ENCODE measurements at regions not wholly inside any gene's neighbourhood (a gene's known extent, or its start where the extent isn't known, plus 50 kb on each side); places are given as distances from the start of the nearest gene placed in this dataset.

DNA sequence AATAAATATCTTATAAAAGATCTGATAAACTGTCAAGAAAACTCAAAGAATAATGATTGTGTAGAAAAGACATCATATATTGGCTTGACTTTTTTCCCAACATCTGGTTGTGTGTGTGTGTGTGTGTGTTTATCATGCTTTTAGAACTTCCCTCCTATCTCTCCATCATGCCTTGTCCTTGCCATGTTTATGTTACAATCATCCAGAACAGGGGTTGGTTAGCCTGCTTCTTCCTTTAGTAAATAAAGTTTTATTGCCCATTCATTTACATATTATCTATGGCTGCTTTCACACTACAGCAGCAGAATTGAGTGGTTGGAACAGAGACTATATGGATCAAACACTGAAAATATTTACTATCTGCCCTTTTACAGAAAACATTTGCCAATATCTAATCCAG lies 52.8 kb upstream of the RIPOR2 start:
- TF ChIP-seq, protein P1, sequence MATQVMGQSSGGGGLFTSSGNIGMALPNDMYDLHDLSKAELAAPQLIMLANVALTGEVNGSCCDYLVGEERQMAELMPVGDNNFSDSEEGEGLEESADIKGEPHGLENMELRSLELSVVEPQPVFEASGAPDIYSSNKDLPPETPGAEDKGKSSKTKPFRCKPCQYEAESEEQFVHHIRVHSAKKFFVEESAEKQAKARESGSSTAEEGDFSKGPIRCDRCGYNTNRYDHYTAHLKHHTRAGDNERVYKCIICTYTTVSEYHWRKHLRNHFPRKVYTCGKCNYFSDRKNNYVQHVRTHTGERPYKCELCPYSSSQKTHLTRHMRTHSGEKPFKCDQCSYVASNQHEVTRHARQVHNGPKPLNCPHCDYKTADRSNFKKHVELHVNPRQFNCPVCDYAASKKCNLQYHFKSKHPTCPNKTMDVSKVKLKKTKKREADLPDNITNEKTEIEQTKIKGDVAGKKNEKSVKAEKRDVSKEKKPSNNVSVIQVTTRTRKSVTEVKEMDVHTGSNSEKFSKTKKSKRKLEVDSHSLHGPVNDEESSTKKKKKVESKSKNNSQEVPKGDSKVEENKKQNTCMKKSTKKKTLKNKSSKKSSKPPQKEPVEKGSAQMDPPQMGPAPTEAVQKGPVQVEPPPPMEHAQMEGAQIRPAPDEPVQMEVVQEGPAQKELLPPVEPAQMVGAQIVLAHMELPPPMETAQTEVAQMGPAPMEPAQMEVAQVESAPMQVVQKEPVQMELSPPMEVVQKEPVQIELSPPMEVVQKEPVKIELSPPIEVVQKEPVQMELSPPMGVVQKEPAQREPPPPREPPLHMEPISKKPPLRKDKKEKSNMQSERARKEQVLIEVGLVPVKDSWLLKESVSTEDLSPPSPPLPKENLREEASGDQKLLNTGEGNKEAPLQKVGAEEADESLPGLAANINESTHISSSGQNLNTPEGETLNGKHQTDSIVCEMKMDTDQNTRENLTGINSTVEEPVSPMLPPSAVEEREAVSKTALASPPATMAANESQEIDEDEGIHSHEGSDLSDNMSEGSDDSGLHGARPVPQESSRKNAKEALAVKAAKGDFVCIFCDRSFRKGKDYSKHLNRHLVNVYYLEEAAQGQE (IDR thresholded peaks at IDR 0.05; ENCODE audit: low read depth) = no peak
- TF ChIP-seq CEBPB (IDR thresholded peaks at IDR 0.05) (no peak), TAF1 (IDR thresholded peaks at IDR 0.05; ENCODE audit: low read depth) (no peak), RAD21 (IDR thresholded peaks at IDR 0.05; ENCODE audit: low read depth) (no peak), EGR1 (IDR thresholded peaks at IDR 0.05) (no peak), TEAD4 (IDR thresholded peaks at IDR 0.05) (no peak), EP300 (IDR thresholded peaks at IDR 0.05; ENCODE audit: borderline replicate concordance) (no peak), TCF12 (IDR thresholded peaks at IDR 0.05; ENCODE audit: low read depth) (no peak)
- TF ChIP-seq, protein P2, sequence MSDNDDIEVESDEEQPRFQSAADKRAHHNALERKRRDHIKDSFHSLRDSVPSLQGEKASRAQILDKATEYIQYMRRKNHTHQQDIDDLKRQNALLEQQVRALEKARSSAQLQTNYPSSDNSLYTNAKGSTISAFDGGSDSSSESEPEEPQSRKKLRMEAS (IDR thresholded peaks at IDR 0.05) = no peak
